Muscle of back (tissue), 3 donors: ENCODE measurements at regions not wholly inside any gene's neighbourhood (a gene's known extent, or its start where the extent isn't known, plus 50 kb on each side); places are given as distances from the start of the nearest gene placed in this dataset.

ENCODE experiments used
- DNase-seq, 3 donors: peaks; one replicate each; pipeline versions ENCODE4 v3.0.0 to v3.0.0-alpha.2; 2013

DNA sequence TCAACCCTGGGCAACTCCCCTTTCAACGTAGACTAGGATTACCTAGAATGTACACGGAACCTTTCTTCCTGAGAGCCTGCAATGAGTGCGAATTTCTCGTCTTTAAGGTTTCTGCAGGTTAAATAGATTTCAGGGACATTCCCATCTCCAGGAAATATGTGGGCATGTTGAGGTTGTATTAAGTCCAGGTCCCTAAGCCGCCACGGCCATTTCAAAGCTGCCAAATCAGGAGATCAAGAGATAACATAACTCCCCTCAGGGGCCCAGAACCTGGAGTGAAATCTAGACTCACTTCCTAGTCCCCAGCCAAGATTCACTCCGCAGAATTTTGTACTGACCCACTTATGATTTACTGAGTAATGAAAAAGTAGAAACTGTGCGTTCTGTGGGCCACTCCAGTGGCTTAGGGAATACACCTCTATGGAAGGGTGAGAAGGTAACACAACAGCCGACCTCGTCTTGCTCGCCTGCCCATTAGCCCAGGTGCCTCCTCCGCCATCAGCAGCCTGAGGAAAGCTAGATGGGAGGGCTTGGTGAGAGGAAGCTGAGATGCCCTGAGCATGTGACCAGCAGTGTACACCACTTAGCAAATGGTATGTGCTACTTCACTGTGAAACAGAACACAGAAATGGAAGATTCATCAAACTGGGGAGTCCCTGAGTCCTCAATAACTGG is 98.5 kb upstream of the SOX1 start:
- no peak for DNase-seq

DNA sequence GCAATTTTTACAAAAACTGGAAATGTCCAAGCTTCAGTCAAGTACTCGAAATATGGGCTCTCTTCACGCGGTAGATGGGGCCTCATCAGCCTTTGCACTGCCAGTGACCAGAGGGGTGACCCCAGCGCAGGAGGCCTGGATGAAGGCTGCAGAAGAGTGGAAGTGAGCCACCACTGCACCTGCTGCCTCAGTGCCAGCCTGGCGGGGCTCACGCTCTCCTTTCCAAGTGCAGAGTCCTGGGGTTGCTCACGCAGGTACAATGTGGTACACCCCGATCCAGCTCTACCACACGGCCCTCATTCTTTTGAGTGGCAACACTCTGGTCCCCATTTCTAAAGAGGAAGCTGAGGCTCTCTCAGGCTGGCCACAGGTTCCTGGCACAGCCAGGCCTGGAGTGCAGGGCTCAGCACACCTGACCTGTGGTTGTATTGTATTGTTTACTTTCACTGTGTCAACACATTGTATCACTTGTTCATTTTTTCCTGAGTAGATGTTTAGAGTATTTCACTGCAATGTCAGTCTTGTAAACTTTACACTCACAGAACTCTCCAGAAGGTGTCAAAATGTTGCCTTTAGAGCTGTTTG is 97.3 kb upstream of the SOX1 start:
- no peak for DNase-seq

DNA sequence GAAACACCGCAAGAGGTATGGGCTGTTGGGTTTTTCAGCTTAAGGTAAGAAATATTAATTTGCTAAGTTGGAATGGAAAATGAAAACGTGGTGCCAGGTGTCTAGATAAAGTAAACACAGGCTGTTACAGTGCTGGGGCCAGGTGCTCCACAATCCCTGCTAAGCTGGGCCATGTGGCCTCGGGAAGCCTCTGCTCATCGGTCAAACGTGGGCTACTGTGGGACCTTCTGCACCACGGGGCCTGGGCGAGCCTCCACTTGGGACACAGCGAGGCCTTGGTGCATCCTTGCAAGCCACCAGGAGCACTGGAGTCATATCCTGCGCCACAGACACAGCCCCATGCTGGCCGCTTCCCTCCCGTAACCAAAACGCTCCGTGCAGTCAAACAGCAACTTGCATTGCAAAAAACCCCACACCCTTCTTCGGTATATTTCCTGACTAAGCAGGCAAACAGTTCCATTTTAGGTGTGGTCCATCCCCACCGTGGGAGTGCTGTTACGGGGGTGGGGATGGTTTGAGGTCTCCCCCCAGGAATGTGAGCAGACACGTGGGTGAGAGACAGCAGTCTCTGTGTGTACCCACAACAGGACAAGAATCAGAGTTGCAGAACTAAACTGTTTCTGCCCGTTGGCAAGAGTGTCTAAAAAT is 96.3 kb upstream of the SOX1 start:
- DNase-seq = no peak

DNA sequence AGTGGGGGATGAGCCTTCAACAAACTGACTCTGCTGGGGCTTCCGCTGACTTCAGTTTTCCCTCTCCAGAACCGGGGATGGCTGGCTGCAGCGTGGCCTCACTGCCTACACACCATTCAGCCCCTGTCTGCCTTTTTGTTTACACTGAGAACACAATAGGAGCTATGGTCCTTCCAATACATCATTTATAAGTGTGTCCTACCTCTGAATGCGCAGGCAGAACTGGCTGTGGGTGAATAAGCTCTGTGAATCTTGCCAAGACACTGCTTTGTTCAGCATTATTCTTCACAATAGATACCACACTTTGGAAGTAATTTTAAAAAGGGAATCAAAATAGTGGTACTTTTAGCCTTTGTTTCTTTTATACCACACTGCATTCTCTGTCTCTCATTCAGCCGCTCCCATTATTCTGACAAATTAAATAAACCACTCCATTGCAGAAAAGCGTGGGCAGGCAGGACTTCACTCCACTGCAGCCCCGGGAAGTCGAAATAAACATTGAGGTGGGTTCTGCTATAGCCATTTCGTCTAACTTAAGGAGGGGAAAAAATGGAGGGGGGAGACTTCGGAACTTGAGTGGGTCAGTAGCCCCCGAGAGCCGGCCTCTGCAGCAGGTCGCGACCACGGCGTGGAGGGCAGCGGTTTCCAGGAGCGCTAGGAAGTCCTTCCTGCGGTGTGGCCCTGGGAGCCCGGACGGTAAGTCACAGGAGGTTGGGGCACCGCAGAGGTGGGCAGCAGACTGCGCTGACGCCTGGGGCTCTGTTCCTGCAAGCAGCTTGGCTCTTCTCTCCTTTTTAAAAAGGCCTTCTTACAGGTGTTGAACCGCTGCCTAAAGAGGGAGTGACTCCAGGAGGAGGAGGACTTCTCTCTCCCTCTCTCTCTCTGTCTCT is 94.8 kb upstream of the SOX1 start:
- no peak for DNase-seq

DNA sequence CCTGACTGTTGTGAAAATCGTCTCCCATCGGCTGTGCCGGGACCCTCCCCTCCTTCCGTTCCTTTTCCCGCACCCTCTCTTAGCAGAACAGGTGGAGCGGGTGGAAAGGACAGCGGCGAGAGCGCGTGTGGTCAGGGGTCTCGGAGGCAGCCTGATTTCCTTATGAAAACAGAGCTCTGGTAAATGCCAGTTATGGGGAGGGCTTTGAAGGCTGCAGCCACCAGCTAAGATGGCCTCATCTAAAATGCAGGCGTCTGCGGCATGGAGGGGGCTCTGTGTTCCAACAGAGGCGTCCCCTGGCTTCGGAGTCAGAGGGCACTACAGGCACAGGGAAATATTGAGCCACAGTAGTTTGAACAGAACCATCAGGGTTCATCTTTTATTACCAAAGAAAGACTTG is 93.8 kb upstream of the SOX1 start:
- DNase-seq = no peak

DNA sequence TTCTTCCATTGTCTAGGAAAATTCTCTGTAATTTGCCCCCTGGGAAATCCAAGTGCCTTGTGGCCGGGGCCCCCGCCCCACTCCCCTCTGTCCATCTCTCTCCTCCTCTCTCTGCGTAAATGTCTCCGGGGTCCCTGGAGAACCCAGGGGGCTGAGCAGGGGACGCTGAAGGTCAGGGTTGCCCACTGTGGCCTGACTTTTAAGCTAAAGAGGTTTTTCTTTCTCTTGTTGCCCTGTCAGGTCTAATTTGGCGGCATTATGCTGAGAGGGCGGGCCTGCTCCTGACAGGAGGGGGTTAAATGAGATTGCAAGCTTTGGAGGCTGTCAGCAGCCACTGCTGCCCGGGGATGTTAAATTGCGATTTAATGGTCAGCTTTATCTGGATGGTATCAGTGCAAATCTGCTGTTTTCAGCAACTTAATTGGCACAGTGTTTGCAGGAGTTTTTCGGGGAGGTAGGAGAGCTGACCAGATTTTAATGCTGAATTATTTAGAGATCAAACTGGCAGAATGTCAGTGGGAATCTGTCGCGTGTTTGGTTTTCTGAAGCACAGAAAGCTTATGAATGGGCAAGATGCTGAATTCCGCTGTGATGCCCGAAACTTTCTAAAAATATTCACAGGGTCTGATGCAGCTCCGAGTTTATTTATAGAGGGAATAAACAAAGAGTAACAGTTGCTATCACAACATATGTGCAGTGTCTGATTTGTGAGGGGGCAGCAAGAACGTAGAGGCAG is 93.2 kb upstream of the SOX1 start:
- DNase-seq = peak in 2 of 3 donors; percentile 25 to 44

DNA sequence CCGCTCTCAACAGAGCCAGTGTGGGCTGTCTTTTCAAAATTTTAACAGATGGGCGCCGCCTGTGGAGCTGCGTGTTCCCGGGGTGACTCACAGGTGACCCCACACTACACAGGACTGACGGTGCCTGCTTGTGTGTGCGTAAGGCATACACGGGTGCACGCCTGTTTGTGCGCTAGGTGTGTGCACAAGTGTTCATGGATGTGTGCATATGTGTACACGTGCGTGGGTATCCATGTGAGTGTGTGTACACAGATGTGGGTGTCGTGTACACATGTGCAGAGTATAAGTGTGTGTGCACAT is 92.7 kb upstream of the SOX1 start:
- no peak for DNase-seq

DNA sequence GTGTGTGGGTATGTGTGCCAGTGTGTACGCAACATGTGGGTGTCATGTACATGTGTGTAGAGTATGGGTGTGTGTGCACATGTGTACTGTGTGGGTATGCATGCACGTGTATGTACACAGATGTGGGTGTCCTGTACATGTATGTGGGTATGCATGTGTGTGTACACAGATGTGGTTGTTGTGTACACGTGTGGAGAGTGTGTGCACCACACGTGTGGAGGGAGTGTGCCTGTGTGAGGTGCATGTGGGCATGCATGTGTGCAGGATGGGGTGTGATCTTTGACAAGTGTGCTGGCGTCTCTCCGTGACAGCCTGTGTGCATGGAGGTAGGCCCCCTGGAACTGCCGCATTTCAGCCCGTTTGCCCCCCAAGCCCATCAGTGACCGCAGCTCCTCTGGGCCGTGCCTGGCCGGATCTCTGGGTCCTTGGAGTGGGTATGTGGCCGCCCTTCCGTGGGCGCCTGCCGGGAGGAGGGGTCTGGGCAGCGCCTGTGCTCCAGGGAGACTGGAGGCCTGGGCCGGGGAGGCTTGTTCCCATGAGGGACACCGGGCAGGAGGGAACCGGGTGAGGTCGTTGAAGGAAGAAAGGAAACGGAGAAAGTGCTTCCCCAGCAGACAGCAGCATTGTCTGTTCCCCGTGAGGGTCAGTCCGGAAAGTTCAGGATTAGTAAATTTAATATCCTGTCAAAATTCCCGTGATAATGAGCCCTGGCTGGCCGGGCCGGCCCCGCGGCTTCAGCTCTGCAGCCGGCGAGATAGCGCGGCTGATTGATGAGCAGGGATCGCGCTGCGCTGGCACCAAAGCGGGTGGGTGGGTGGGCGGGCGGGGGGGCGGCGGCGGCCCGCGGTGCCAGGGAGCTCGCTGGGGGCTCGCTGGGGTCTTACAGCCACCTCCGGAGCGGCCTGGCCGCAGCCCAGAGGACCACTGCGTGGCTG is 91.1 kb upstream of the SOX1 start:
- no peak for DNase-seq

DNA sequence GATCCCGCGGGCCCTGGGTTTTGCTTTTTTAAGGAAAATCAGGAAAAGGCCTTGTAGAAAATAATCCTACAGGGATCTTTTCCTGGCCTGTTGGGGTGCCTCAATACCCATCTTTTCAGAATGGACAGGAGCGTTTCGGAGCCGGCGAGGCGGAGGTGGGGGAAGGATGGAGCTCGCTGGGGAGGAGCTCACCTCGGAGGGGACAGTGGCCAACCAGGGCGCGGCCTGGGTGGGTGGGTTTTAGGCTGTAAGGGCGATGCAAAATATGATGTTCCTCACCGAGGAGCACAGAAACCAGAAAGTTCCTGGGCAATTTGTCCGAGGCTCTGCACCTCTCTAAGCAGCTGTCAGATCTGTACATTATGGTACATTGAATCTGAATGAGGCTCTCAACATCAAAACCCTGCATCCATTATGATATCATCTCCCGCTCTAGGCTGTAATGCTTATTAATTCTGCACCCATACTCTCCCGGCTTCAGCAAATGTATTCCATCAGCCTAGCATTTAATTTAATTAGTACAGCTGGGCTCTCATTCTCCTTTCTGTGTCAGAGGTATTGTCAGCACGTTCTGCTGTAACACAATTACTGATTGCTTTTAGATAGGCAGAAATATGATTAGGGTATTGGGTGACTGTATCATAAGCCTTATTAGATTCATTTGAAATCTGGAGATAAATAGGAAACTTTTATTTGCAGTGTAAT is 90.3 kb upstream of the SOX1 start:
- no peak for DNase-seq

DNA sequence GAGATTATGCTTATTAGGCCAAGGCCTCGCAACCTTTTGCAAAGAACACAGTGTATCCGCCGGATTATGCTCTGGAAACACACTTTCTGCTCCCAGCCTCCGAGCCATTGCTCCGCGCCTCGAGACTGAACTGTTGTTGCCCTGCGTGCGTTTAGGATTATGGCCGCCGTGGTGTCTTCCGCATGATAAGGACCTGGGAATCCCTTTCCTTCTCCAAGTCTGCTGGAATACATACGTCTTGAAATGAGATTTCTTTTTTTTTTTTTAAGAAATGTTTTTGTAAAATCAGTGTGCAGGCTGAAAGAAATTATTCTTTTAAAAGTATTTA is 89.8 kb upstream of the SOX1 start:
- no peak for DNase-seq

DNA sequence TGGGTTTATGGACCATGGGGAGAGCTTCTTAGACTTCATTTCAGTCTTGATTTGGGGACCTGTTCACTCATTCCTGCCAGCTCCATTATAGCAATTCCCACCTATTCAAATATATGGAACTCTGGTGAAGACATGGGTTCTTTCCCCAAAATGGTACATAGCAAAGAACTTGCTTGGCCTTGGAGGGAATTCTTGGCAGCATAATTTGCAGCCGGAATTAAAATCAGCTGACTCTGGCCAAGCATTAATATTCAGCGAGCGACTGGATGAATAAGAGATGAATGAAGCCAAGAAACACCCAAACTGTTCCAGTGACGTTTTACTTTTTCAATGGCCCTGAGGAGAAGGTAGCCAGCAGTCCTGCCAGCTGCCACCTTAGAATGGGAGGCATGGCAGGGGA is 88.4 kb upstream of the SOX1 start:
- peak in 1 of 3 donors; percentile 53 for DNase-seq

DNA sequence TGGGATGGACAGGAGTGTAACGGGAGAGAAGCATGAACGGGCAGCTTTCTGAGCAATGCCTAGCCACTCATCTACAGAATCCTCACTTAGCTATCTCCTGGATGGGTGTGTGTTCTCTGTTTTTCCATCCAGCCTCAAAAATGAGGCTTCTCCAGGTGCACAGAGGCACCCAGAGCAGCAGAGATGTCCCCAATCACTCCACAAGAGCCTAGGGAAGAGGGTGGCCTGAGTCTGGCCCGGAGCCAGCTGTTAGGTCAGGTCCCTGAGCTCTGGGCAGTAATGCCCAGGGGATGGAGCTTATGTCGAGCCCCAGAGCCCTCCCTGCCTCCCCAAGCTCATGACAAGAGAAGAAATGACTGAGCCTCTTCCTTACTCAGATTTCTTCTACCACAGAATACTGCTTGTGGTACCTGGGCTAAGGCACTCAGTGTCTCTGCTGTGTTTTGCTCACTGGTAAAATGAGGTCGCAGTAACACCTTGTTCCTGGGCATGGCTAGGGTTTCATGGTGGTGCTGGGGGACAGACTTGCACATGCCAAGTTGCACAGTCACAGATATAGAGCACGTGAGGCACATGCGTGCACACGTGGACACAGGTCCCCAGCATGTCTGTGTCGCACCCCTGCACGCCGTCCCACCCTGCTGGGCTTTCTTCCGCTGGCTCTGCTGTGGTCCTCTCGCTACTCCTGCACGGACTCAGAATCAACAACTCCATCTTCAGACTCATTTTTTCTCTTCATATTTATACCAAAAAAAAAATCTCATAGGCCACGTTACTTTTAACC is 86.6 kb upstream of the SOX1 start:
- DNase-seq = no peak

DNA sequence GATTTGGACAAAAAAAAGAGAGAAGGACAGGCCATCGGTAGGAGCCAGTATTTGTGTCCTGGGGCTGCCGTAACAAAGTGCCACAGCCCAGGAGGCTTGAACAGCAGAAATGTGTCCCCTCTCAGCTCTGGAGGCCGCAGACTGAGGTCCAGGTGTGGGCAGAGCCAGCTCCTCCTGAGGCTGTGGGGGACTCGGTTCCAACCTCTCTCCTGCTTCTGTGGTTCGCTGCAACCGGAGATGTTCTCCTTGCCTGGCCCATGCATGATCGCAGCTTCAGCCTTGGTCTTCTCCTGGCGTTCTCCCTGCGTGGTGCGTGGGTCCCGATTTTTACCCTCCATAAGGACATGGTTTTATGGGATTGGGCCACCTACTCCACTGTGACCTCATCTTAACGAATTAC is 85.9 kb upstream of the SOX1 start:
- no peak for DNase-seq

DNA sequence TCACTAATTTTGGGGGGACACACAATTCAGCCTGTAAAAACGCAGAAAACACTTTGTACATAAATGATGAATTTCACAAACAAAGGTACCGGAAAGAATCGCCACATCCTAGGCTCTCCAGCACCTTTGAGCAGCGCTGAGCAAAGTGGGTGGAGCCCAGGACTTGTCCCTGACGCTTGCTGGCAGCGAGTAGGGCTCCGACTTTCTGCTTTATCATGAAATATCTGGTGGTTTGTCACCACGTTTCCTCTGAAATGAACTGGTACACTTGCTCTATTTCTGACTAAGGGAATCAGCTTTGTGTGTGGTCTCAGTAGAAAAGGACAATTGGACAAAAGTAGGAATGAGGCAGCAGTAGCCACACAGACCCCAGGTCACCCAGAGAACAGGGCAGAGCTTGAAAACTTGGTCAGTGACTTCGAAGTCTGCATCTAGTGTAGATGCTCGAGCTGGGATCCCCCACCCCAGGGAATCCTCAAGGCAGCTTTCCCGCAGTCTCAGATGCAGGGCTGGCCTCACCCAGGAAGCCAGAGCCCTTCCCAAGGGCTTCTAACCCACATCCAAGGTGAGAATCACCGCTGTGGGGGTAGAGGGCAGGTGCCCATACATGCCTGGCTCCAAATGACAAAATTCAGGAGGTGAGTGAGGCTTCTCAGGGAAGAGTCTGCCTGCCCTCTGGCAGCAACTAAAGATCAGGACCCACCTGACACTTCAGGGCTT is 85.3 kb upstream of the SOX1 start:
- no peak for DNase-seq

DNA sequence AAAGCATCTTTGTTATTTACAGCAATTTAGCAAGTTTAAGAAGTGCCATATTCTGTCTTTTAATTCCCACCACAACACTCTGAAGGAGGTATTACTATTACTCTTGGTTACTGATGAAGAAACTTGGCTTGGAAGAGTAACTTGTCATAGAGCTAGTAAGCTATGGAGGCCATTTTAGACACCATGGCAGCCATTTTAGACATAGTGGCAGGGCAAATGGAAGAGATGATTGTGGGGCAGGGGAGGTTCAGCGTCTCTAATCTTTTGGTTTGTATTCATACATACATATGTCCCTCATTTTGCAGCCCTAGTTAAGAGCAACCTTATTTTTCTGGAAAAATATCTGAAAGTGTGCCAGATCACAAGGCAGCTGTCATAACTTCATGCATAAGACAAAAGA is 82.6 kb upstream of the SOX1 start:
- no peak for DNase-seq

DNA sequence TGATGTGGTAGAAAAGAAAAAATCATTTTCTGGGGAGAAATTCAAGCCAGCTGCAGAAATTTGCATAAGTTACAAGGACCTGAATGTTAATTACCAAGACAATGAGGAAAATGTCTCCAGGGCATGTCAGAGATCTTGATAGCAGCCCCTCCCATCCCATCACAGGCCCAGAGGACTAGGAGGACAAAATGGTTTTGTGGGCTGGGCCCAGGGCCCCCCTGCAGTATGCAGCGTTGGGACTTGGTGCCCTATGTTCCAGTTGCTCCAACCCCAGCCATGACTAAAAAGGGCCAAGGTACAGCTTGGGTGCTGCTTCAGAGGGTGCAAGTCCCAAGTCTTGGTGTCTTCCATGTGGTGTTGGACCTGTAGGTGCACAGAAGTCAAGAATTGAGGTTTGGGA is 76.6 kb upstream of the SOX1 start:
- DNase-seq = no peak

DNA sequence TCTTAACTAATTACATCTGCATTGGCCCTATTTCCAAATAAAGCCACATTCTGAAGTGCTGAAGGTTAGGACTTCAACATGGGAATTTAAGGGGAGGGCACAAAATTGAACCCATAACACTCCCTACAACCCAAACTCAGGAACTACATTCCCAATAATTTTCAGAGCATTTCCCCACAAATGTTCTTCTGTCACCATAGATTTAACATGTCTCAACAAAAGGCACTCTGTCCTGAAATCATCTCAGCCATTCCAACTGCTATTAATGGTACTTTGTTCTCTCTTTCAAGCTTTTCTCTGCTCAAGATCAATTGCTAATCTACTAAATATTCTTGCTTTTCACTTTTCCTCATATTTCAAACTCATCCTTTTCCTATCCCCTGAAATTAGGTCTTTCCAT is 74.0 kb upstream of the SOX1 start:
- DNase-seq = no peak

DNA sequence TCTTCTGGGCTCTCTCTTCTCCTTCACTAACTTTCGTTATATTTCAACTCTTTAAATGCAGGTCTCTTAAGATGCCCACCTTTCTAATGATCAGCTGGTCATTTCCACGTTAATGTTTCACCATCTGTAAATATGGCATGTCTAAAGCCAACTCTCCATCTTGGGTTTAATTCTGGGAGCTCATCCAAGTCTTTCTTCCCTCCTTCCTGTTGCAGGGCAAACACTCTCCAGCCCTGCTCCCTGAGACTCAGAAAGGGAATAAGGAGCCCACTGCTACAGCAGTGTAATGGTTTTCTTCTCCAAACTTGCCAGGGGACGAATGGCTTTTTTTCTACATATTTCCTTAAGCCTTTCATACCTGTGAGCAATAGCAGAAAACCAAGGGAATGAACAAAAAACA is 73.3 kb upstream of the SOX1 start:
- DNase-seq = no peak

DNA sequence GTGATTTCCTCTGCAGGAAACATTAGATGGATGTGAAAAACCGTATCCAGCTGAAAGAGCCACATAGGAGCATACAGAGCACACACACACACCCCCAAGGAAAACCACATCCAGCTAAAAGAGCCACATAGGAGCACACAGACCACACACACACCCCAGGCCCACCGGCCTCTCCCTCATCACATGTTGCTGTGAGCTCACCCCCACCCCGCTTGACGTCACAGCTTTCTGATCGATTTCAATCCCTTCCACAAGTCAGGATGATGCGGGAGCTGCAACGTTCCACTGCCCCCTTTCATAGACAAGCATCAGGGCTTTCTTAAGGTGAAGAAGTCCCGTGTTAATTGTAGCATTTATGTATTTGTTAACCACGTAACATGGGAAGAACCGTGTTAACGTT is 72.4 kb upstream of the SOX1 start:
- DNase-seq = no peak
